Epidermal melanocyte (primary cell): ENCODE measurements at regions not wholly inside any gene's neighbourhood (a gene's known extent, or its start where the extent isn't known, plus 50 kb on each side); places are given as distances from the start of the nearest gene placed in this dataset.
"Not testable (repeated sequence)": the region's sequence is repeated elsewhere in the genome, so short reads cannot be mapped to it uniquely, and the experiment has no call there.

Experiments used
- DNase-seq: peaks from one replicate; pipeline ENCODE4 v3.0.0; 2011; ENCODE audit warnings: low spot score; ENCODE audit not compliant: insufficient read length

DNA sequence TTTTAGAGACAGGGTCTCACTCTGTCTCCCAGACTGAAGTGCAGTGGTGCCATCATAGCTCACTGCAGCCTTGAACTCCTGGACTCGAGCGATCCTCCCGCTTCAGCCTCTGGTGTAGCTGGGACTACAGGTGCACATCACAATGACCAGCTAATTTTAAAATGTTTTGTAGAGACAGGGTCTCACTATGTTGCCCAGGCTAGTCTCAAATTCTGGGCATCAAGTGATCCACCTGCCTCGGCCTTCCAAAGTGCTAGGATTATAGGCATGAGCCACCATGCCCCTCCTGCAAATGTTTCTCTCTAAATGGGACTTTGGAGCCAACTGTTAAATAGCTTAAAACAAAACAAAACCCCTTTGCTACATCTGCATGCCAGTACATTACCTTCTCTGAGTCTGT, 82.2 kb upstream of the BRD7 start:
- no peak for DNase-seq

DNA sequence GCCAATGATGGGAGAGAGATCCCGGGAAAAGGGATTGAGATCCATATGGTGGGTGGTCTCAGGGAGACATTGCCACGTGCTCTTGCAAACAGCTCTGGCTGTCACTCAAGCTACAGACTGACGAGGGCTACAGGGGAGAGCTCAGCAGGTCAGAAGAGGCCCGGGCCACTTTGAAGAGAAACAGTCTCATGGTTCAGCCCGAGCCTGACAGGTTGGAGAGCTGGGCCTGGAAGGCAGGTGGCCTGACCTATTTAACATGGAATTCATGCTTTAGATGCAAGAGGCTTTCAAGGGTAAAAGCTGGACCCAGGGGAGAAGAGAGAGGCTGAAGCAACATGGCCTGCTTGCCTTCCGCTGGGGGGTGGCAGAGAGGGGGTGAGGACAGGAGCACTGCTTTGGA, 81.0 kb upstream of the BRD7 start:
- DNase-seq: no peak

DNA sequence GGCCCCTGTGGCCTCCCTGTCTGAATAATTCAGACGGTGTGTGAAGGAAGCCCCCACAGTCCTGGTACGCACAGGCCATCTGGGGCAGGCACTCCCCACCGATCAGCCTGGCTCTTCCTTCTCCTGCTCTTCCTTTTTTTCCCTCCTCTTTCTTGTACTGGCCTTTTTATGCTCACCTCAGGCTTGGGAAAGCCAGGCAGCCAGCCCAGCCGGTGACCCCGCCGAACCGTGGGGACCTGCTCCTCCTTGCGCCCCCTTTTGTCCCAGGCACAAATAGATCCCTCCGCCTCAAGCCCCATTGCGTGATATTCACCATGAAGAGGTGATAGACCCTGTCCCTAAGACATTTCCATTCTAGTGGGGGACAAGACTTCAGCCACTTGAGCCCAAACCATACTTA, 80.2 kb upstream of the BRD7 start:
- DNase-seq: no peak

DNA sequence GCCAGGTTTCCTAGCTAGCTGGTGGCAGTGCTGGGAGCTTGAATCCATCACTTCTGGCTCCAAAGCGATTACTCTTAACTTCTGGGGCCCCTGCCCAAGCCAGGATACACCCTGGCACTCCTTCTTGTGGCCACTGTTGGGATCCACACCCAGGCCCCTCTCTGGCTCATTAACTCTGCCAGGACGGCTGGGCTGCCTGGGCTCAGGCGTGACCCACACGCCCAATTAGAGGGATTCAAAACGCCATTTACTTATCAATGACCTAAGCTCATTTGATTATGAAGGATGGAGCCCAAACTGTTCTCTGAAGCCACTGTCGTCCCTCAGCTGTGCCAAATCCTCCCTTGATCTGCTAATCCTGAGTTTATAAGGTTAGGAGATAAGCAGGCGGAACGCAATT, 79.7 kb upstream of the BRD7 start:
- DNase-seq: no peak

DNA sequence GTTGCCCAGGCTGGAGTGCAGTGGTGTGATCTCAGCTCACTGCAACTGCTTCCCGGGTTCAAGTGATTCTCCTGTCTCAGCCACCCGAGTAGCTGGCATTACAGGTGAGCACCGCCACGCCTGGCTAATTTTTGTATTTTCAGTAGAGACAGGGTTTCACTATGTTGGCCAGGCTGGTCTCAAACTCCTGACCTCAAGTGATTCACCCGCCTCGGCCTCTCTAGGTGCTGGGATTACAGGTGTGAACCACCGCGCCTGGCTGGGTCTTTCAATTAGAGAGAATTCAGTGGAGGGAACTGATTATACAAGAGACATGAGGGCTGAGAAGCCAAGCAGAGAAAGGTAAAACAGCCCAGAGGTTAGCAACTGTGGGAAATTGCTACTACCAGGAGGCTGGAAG, 78.6 kb upstream of the BRD7 start:
- not testable (repeated sequence) for DNase-seq

DNA sequence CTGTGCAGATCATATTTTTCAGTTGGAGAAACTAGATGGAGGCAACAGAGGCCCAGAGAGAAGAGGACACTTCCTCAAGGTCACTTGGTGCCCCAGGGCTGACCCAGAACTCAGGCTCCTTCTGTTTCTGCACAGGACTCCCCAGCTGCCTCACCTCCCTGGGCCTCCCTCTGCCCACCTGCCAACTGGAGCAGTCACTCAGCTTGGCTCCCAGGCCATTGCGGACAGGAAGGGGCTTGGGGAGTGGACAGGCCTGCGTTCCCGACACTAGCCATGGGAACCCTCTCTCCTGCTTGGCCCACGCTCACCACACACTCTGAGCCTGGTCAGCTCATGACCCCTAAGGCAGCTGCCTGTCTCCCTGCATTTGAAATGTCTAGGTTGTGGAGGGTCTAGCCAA, 78.1 kb upstream of the BRD7 start:
- DNase-seq: no peak

DNA sequence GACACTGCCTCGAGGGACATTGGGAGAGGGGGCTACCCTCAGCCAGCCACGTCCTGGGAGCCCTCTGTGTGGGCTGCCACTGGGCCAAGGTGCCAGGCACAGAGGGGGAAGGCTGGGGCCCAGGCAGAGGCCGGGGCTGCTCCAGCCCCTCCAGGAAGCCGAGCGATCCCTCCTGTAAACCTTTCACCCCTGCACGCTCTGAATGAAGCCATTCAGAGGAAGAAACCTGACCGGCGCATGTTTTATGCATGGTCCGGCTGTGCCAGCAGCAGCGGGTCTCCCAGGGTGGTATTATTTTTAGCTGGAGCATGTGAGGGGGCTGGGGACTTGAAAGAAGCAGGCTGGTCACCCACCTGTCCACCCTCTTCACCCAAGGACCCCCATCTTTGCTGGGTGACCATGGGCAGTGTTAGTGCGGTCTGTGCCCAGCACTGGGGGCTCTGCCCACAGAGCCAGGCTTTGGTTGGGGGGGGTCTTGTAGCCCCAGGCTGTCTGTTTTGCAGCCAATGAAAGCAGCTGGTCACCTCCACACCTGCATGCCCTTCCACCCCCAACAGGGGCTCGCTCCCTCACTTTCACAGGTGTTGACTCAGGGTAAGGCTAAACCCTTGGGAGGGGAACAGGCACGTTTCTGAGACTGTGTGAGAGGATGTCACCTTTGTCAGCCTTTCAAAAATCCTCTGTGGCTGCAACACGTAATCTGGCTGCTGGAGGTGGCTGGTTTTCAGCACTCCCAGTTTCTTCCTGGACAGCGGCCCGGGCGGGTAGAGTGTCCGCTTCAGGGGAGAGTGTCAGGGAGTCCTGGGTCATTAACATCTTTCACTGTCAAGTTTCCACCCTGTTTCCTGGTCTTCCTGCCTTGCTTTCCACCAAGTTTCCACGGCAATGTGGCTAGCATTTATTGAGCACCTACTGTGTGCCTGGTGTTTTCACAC, 77.1 kb upstream of the BRD7 start:
- no peak for DNase-seq

DNA sequence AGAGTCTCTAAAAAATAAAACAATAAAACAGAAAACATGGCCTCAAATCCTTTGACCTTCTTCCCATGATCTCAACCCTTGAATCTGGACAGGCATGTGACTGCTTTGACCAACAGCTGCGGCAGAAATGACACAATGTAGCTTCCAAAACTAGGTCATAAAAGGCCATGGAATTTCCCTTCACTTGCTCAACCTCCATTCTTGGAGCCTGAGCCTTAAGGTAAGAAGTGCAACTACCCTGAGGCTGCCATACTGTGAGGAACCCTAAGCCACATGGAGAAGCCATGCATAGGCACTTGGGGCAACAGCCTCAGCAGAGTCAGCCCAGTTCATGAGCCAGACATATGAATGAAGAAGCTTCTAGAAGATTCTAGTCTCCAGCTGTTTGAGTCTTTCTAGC, 75.7 kb upstream of the BRD7 start:
- DNase-seq: no peak

DNA sequence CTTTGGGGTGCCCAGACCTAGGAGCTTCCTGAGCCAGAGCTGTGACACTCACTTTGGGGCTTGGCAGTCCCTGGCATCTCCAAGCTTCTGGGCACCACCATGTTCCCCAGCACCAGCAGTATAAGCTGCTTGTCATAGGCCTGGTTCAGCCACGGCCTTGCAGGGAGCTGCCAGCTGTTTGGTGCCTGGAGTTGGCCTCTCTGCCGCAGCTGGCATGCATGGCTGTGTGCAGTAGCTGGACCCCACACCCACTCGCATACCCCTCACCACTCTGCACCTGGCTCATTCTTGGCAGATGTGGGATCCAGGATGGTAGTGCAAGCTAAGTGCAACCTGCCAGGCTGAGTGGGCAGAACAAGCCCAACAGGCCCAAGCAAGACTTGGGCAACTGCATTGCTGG, 73.4 kb upstream of the BRD7 start:
- DNase-seq: no peak

DNA sequence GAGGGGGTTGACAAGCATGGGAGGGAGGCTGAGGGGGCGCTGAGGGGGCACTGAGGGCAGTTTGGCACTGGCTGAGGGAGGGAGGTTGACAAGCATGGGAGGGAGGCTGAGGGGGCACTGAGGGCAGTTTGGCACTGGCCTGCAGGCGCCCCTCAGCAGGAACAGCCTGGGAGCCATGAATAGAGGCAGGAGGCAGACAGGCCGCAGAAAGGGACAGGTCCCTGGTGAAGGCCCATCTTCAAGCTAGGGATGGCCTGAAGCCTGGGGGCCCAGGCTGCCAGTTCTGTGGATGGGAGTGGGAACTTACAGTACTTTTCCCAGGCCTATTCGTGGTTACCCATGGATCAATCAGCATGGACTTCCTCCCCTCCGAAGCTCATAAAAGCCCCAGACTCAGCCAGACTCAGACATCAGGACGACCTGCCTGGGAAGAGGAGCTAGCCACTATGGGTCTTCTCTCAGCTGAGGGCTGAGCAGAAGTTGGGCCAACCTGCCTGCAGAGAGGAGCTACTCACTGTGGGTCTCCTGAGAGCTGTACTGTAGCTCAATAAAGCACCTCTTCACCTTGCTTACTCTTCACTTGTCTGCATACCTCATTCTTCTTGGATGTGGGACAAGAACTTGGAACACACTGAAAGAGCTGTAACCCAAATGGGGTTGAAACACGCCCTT, 72.8 kb upstream of the BRD7 start:
- DNase-seq: no peak

DNA sequence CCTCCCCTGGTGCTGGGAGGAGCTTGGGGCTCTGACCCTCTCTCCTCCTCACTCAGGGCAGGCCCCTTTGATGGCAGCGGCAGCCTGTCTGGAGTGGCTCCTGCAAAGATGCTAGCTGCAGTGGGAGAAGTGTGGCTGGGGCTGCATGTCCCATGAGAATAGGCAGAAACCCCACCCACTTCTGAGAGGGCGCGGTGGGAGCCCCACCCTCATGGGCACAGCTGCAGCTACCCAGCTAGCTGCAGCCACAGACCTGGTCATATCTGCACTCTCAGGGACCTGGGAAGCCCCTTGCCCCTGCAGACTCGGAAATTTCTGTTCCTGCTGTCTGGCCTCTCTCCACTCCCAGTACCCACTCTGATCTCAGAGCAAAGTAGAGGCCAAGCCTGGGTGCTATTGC, 72.2 kb upstream of the BRD7 start:
- DNase-seq: no peak

DNA sequence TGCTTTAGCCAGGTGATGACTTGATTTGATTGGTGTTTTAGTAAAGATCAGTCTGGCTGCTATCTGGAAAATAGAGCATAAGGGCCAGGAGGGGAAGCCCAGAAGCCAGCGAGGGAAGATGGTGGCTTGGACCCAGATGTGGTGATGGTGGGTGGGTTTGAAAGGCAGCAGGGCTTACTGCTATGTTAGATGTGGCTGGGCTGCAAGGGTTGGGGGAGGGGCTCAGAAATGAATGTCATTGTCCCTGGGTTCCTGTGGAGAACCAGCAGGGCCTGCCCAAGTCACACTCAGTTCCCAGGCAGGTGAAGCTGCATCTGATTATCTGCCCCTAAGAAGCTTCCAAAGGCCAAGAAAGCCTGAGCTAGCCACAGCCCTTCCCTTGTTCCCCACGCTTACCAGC, 71.7 kb upstream of the BRD7 start:
- DNase-seq: no peak

DNA sequence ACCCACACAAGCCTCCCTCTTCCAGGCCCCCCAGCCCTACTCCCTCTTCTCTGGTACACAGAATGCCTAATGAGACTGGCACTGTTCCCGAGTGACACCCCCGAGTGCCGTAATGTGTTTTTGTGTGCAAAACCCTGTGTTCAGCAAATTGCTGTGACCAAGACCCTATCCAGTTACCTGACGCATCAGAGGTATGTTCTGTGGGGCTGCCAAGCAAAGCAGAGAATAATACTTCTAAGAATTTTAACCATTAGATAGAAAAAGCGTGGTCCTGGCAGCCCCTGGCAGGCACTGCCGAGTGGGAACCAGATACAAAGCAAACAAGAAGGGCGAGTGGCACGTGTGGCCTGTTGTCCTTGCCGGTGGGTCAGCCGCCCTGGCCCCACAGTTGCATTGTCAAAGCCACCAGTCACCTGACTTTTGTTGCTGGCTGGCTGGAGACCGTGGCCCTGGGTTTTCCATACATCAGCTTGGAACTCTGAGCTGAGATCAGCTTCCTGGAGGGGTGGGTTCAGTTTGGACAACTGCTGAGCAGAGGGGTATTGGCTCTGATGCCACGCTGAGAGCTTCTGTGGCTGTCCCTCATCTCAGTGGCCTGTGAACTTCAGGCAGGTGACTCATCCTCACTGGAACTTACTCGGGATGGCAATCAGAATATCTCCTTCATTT, 69.1 kb upstream of the BRD7 start:
- DNase-seq: no peak

DNA sequence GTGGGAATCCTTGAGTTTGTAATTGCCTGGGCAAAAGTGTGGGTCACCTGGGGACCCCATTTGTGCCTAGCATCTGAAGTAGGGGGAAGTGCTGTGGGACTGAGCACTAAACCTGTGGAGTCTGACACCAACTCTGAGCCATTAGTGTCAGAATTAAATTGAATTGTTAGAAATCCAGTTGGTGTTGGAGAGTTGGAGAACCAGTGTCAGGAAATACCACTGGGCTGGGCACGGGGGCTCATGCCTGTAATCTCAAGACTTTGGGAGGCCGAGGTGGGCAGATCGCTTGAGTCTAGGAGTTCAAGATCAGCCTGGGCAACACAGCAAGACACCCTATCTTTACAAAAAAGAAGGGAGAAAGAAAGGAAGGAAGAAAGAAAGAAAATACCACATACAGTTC, 67.5 kb upstream of the BRD7 start:
- no peak for DNase-seq

DNA sequence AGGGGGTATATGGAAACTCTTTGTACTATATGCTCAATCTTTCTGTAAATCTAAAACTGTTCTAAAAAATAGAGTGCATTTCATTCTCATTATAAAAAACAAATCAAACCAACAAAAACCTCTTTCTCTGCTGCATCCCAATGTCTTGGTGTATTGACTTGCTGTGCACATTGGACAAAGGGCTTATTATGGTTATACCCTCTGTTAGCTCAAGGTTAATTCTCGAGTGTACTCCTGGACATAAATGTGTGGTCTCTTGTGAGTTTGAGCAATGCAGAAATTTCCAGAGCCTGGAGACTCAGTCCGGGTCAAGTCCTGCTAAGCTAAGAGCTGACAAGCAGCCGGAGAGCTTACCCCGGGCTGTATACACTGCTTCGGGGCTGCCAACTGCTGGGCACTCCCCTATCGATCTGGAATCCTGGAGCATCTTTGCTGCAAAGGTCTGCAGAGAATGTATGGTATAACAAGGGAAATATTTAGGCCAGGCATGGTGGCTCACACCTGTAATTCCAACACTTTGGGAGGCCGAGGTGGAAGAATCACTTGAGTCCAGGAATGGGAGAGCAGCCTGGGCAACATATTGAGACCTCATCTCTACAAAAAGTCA, 66.2 kb upstream of the BRD7 start:
- peak; percentile 50 for DNase-seq

DNA sequence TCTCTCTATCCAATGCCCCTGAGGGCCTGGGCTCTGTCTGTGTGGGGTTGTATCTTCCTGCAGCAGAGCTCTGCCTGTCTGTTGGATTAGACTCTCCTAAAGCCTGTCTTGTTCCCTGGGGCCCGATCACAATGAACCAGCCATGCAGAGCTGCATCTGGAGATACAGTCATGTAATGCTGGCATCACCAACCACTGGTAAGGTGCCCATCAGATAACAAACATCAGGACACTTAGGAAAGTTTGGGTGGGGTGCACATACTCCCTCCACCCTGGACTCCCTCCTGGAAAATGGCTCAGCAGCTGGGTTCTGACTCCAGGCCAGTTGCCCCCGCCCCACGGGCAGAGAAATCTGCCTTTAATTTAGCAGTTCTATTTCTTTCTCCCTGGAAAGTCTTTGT, 61.3 kb upstream of the BRD7 start:
- no peak for DNase-seq

DNA sequence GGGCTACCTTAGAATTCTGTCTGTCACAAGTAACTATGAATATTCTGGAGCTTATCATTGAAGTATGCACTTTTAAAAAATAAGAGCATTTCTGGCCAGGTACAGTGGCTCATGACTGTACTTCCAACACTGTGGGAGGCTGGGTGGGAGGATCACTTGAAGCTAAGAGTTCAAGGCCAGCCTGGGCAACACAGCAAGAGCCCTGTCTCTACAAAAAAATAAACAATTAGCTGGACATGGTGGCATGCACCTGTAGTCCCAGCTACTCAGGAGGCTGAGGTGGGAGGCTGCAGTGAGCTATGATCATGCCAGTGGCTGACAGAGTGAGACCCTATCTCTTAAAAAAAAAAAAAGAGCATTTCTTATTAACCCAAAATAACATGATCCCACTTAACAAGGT, 60.0 kb upstream of the BRD7 start:
- no peak for DNase-seq

DNA sequence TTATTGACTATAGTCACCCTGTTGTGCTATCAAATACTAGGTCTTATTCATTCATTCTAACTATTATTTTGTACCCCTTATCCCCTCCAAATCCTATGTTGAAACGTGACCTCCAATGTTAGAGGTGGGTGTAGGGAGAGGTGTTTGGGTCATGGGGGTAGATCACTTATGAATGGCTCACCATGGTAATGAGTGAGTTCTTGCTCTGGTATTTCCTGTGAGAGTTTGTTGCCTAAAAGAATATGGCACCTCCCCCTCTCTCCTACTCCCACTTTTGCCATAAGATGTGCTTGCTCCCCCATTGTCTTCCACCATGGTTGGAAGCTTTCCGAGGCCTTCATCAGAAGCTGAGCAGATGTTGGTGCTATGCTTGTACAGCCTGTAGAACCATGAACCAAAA, 59.3 kb upstream of the BRD7 start:
- DNase-seq: no peak

DNA sequence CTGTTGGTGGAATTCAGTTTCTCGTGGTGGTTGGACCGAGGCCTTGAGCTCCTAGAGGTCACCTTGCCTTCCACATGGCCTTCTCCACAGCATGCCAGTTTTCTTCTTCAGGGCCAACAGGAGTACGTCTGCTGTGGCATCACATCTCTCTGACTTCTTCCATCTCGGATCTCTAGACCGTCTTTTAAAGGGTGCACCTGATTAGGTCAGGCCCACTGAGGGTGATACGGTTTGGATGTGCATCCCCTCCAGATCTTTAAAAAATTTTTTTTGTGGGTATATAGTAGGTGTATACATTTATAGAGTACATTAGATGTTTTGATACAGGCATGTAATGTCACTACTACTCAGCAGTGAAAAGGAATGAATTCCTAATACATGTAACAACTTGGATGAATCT, 58.3 kb upstream of the BRD7 start:
- no peak for DNase-seq

DNA sequence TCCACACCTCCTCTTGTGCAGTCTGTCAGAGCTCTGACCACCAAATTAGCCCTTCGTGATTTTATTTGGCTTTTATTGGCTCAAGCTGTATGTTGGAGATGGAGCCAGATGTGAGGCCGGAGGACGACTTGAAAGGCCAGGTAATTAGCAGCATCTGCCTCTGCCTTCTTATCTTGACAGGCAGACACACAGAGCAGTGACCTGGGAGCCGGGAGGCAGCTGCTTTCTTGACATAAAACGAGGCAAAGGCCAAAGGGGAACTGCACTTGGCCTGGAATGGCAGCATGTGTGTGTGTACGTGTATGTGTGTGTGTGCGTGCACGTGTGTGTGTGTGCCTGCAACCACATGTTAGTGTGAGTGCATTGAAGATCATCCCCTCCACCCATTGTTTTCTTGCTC, 56.9 kb upstream of the BRD7 start:
- DNase-seq: no peak

DNA sequence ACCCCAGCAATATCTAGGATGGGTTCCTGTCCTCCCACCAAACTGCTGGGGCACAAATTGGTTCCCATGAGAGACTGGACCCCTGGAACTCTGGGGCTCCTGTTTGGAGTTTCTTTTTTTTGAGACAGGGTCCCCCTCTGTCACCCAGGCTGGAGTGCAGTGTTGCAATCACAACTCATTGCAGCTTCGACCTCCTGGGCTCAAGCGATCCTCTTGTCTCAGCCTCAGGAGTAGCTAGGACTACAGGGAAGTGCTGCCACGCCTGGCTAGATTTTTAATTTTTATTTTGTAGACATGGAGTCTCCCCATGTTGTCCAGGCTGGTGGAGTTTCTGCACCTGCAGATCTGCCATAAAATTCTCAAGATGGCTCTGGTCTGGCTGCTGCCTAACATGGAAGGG, 56.3 kb upstream of the BRD7 start:
- DNase-seq: no peak

DNA sequence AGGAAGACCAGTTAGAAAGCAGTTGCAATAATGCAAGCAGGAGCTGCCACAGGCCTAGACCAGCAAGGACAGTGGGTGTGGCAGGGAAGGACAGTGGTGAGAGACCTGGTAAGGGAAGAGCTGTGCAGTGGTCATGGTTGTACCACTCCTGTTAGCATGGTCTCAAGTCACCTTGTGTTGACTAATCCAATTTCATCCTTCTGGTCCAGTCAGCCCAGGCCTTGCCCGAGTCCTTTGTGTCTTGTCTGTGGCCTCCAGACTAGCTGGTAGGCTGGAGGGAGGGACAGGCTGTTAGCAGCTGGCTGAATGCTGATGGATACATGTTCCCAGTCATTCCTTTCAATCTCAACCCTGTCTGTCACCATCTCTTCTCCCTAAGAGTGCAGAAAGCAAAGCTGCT, 54.1 kb upstream of the BRD7 start:
- DNase-seq: no peak
